A673 (cell line): ENCODE measurements at regions not wholly inside any gene's neighbourhood (a gene's known extent, or its start where the extent isn't known, plus 50 kb on each side); places are given as distances from the start of the nearest gene placed in this dataset.

Experiments used
- CTCF ChIP-seq: fragments of 300-800, 200-600 bp; sonication (generic); conservative IDR thresholded peaks from 2 replicates; pipeline ENCODE4 v1.5.1; 2017; ENCODE audit warnings: low read depth, mild to moderate bottlenecking, antibody characterized with exemption, low read length, moderate library complexity, mixed read lengths
- EZH2 ChIP-seq: fragments of 200-600 bp; sonication (generic); IDR thresholded peaks from 2 replicates; pipeline ENCODE4 v1.6.1; 2017; ENCODE audit warnings: borderline replicate concordance, low read depth, mild to moderate bottlenecking, mixed read lengths, antibody characterized with exemption, low read length; ENCODE audit not compliant: poor library complexity, severe bottlenecking

- TF ChIP-seq CTCF (no peak), EZH2 (no peak)
Observed at GRCh38 chr10:8637640-8638039, 583.2 kb downstream of the GATA3 start.
